Peyer's patch (tissue), 4 donors: ENCODE measurements at regions not wholly inside any gene's neighbourhood (a gene's known extent, or its start where the extent isn't known, plus 50 kb on each side); places are given as distances from the start of the nearest gene placed in this dataset.

Experiments
- CTCF ChIP-seq, 6 experiments: fragments of 450-650 bp in 4 of 6; fragments of 200-600 bp in 2 of 6; sonication (generic) in 1 of 6; IDR thresholded peaks; one replicate each; pipeline ENCODE4 v1.5.1; 2017 to 2019; ENCODE audit warnings: antibody characterized with exemption in 6 of 6, mild to moderate bottlenecking in 3 of 6, moderate library complexity in 1 of 6
- POLR2A ChIP-seq, 2 donors: fragments of 450-650 bp; IDR thresholded peaks; one replicate each; pipeline ENCODE4 v1.5.1; 2017; ENCODE audit warnings: antibody characterized with exemption in 2 of 2, mild to moderate bottlenecking in 2 of 2, moderate library complexity in 2 of 2

DNA sequence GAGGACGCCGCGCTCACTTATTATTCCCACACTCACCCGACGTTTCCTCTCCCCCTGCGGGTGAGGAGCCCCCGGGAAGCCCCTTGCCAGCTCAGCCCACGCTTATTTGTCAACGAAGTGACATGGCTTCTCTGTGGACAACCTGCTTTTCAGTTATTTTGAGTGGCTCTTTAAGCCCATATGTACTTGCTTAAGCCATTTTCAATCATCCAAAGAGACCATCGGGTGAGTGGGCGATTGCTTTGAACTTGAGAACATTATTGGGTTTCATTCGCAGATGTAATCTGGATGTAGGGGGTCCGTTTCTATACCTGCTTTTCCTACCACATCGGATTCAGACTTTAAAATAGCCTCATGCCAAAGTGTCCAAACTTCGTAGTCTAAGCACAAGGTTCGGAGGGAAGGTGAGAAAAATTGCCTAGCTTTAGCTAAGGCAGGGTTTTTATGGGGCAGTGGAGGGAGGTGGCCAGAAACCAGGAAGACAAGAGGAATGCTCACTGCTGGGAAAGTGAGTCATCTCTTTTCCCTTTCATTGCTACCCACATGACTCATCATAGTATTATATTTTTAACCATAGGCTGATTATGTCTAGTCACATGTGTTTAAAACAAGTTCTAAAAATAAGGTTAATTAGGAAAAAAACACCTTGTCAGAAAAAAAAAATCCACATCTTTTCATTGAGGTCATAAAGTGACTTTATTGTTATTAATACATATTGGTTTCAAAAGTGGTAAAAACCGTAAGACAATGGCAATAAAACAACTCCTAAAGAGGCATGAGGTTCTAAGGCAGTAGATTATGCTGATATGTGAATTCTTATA, 773.1 kb upstream of the NR2F2 start:
- TF ChIP-seq CTCF (IDR thresholded peaks at IDR 0.05) (no peak), POLR2A (IDR thresholded peaks at IDR 0.05) (no peak)
